ENCODE measurements at regions not wholly inside any gene's neighbourhood (a gene's known extent, or its start where the extent isn't known, plus 50 kb on each side); places are given as distances from the start of the nearest gene placed in this dataset.
"Not testable (repeated sequence)": the region's sequence is repeated elsewhere in the genome, so short reads cannot be mapped to it uniquely, and the experiment has no call there.

DNA sequence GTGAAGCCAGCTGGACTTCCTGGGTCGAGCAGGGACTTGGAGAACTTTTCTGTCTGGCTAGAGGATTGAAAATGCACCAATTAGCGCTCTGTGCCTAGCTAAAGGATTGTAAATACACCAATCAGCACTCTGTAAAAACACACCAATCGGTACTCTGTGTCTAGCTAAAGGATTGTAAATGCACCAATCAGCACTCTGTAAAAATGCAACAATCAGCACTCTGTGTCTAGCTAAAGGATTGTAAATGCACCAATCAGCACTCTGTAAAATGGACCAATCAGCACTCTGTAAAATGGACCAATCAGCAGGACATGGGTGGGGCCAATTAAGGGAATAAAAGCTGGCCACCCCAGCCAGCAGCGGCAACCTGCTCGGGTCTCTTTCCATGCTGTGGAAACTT is 97.3 kb upstream of the GALNT15 start:
- not testable (repeated sequence) for ATAC-seq

DNA sequence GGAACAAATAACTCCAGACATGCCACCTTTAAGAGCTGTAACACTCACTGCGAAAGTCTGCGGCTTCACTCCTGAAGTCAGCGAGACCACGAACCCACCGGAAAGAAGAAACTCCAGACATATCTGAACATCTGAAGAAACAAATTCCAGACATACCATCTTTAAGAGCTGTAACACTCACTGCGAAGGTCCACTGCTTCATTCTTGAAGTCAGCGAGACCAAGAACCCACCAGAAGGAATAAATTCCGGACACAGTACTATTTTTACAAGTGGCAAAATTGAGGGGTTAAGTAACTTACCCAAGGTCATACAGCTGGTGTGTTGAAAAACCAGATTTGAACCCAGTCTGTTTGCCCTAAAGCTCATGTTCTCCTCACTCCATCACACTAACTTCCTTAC is 96.8 kb upstream of the GALNT15 start:
- ATAC-seq, result not testable (repeated sequence)

DNA sequence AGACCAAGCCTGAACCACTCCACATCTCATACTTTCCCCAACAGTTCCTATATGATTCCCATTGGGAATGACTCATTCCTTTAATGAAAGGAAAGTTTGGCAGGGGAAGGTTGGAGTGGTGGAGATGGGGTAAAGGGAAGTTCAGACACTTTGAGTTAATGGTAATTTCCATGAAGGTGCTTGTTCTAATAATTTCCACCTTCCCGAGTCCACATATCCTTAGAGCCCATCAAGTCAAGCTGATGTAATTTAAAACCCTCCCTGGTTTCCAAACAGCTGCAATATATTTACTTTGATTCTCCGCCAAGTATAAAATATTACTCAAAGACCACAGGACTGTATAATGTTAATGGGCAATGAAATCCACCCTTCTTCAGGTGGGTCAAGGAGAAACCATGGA is 95.0 kb upstream of the GALNT15 start:
- no peak for ATAC-seq

- ATAC-seq, result no peak
Measured at GRCh38 chr3:16081661-16082060, 92.8 kb upstream of the GALNT15 start.

DNA sequence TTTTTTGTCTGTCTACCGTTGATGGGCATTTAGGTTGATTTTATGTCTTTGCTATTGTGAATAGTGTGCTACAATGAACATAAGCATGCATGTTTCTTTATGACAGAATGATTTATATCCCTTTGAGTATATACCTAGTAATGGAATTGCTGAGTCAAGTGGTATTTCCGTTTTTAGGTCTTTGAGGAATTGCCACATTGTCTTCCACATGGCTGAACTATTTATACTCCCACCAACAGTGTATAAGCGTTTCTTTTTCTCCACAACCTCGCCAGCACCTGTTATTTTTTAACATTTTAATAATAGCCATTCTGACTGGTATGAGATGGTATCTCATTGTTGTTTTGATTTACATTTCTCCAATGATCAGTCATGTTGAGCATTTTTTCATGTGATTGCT is 89.6 kb upstream of the GALNT15 start:
- no peak for ATAC-seq

DNA sequence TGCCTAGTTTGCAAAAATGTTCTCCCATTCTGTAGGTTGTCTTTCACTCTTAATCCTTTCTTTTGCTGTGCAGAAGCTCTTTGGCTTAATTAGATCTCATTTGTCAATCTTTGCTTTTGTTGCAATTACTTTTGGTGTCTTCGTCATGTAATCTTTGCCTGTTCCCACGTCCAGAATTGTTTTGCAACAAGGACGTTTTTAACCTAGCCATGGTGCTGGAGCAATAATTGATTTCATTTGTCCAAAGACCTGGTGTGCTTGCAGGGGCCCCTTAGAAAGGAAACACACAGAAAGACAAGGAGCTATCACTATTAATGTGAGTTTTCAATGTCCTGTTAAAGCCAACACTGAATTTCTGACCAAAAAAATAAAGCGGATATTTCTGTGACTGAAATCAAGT is 89.1 kb upstream of the GALNT15 start:
- no peak for ATAC-seq

DNA sequence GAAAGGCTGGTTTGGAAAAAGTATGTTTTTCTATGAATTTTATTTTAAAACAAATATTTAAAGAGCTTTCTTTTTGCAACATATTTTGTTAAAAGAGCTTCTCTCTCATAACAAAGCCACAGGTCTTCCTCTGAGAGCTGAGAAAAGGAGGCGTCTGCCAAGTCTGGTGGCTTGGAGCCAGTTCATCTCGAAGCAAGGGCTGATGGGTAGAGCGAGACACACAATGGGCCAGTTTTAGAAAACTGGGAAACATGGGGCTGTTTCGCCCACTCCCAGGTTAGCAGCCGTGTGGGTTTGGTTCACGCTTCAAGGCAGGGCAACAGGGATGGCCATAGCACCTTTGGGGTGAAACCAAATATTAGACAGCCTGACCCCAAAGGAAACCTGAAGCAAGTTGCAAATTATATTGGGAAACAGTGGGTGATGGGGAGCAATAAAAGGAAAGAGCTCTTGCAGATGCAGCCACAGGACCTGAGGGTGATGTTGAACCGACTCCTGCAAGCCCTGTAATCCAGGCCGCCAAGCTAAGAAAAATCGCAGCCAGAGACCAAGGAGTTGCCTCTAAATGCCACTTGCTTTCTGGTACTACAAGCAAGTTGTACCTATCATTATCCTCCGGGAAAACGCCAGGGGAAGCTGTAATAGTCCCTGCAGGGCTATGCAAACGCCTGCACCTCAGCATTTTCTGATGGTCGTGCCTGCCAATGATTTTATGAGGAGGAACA is 88.4 kb upstream of the GALNT15 start:
- no peak for ATAC-seq

- no peak for ATAC-seq
Measured at GRCh38 chr3:16086690-16087089, 87.8 kb upstream of the GALNT15 start.

- no peak for ATAC-seq
Measured at GRCh38 chr3:16088496-16088895, 86.0 kb upstream of the GALNT15 start.

DNA sequence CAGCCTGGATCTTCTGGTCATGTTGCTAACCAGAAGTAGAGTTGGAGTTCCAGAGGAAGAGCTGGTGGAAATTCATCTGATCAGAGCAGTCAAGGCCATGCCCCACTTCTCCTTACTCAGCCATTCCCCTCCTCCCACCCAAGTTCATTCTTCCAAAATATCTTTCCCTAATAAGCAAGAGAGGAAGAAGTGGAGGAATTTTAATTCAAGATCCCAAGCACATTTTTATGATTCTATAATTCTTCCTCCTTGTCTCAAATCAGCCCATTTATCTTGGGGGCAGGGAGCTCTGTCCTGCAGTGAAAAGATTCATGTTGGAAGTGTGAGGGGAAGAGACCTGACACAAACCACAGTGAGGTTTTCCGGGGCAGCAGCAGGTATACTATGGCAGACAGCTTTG is 85.0 kb upstream of the GALNT15 start:
- no peak for ATAC-seq

GRCh38 chr3:16090024-16090423 is 84.5 kb upstream of the GALNT15 start:
- peak; percentile 62 for ATAC-seq

GRCh38 chr3:16090706-16091105 is 83.8 kb upstream of the GALNT15 start:
- ATAC-seq, result no peak

GRCh38 chr3:16092923-16093322 is 81.6 kb upstream of the GALNT15 start:
- ATAC-seq, result no peak

DNA sequence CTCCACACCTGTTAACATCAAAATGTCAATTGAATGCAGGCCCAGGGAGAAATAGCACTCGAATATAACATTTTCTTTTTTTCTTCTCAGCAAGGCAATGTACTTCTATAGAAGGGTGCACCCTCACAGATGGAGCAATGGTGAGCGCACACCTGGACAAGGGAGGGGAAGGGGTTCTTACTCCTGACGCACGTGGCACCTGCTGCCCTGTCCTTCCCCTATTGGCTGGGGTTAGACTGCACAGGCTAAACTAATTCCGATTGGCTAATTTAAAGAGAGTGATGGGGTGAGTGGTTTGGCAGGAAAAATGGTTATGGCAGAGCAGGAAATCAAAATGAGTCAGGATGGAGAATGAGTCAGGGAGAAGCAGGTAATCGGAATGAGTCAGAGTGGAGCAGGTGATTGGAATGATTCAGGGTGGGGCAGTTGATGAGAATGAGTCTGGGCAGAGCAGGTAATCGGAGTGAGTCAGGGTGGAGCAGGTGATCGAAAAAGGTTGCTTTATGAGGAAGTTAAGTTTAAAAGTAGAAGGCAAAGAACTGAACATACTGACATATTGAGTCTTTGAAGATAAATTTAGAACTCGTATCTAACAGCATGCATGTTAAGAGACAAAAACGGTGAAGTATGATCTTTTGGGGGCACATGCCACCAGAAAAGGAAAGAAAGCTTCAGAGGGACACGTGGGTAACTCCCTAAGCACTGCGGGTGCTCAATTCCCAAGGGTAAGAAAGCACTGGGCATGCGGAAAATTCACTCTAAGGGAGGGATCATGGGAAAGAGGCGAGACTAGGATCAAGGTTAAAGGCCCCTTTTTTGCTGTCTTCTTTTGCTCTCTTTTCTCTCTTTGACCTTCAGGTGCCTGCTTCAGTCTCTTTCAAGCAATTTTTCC is 72.9 kb upstream of the GALNT15 start:
- peak; percentile 100 for ATAC-seq

DNA sequence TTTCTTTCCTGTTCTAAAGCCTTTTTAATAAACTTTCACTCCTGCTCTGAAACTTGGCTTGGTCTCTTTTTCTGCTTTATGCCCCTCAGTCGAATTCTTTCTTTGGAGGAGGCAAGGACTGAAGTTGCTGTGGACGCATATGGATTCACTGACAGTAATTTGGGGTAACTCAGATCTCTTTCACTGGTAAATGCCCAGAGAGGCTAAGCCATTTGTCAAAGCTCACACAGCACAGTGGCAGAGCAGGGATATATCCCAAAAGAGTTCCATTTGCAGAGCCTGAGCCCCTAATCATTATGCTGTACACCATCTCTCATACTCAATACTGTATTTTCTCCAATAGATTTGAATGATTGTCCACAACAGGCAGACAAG is 72.3 kb upstream of the GALNT15 start:
- ATAC-seq, result no peak

DNA sequence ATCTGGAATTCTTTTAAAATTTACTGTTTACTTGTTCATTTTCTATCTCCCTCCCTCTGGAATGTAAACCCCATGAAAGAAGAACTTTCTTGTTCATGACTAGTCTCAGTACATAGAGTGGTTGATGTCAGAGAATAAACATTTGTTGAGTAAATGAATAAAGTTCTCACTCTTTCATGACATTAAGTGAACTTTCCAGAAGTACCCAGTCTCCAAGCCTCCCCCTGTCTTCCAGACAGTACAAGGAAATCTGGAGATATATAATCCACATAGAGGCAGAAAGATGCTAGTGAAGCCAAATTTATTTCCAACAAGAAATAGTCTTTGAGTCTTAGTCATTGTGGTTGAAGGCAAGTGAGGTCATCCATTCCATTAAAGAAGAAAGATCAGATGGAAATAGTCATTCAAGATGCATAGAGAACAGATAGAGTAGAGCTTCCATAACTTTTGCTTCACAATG is 71.5 kb upstream of the GALNT15 start:
- no peak for ATAC-seq

GRCh38 chr3:16103472-16103871 is 71.0 kb upstream of the GALNT15 start:
- ATAC-seq, result no peak

DNA sequence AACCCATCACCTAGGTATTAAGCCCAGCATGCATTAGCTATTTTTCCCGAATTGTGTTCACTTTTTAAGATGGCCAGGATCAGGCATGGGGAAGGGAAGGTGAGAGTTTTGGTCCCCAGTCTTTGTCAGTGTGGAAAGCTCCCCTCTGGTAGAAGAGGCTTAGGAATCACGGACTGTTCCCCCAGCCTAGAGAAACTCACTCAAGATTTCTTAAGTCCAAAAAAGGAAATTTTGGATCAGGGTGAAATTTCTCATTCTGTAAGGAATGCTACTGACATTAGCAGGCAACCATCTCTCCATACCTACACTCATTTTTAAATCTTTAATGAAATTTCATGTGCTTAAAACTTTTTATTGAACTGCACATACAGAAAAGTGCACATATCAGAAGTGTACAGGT is 70.3 kb upstream of the GALNT15 start:
- ATAC-seq, result no peak

DNA sequence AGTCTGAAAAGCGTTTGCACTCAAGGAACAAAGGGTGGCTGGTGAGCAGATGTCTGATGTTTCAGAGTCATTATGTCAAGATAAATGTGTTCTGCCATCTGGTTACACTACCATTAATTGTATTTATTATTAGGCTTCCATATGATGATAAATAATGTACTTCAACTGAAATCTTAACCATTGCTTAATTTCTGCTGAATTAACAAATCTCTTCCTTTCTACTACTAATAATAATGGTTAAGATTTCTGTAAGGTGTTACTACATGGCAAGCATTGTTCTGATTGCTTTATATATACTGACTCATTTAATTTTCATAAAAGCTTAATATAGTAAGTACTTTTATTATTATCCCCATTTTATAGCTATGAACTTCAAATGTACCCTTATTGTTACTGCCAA is 68.4 kb upstream of the GALNT15 start:
- no peak for ATAC-seq

DNA sequence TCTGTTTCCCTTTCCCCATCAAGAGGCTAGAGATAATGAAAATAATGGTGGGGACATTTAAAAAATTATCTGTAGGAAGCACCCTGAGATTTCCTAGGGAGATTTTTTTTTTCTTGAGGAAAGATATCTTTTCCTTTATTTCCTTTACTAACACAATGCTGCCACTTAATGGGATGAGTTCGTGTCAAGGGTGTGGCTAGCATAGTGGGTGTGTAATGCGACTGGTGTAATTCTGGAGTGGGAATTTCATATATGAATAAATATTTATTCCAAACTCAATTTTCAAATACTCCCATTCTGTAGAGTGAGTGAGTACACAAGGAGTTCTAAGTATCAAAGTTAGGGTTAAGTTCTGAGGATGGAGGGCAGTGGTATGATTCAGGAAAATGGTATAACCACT is 66.1 kb upstream of the GALNT15 start:
- no peak for ATAC-seq

- no peak for ATAC-seq
Measured at GRCh38 chr3:16109929-16110328, 64.6 kb upstream of the GALNT15 start.

GRCh38 chr3:16112910-16113504 is 61.5 kb upstream of the GALNT15 start:
- no peak for ATAC-seq

- no peak for ATAC-seq
Measured at GRCh38 chr3:16113704-16114103, 60.8 kb upstream of the GALNT15 start.

DNA sequence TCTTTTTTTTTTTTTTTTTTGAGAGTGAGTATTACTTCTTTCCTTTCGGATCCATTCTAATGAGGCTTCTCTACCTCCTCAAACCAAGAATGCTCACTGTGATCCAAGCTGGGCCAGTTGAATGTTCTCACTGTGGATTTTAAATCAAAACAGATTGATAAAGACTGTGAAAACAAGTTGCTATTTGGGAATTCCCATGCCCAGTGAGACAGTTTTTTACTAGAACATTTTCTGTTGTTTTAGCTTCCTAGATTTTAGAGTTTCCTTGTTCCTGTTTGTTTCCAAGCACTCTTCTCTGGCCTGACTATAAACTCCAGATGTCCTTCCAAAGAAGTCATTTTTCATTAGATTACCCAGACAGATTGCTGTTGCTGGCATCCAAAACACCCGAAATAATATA is 60.1 kb upstream of the GALNT15 start:
- ATAC-seq, result no peak
